HCT116 (cell line): ENCODE measurements at regions not wholly inside any gene's neighbourhood (a gene's known extent, or its start where the extent isn't known, plus 50 kb on each side); places are given as distances from the start of the nearest gene placed in this dataset.

Experiments
- POLR2A ChIP-seq: IDR thresholded peaks from 2 replicates; pipeline ENCODE4 v1.7.0; 2011; ENCODE audit warnings: borderline replicate concordance; ENCODE audit not compliant: insufficient read depth, insufficient read length; ENCODE audit errors: extremely low read depth
- RAD21 ChIP-seq: IDR thresholded peaks from 2 replicates; pipeline ENCODE4 v1.6.1; 2012; ENCODE audit warnings: low read depth, mild to moderate bottlenecking
- YY1 ChIP-seq: IDR thresholded peaks from 2 replicates; pipeline ENCODE4 v1.6.1; 2011; ENCODE audit warnings: low read length, low read depth, moderate library complexity, mild to moderate bottlenecking; ENCODE audit not compliant: insufficient replicate concordance; ENCODE audit errors: extremely low read depth
- TF ChIP-seq, protein P1 (sequence below), 3 experiments: fragments of 200-600 bp in 1 of 3; sonication (generic) in 1 of 3; IDR thresholded peaks in 2 of 3; conservative IDR thresholded peaks in 1 of 3; 2 replicates each; pipeline ENCODE4 v1.5.1; 2012 to 2017; ENCODE audit warnings: low read depth in 2 of 3, low read length in 2 of 3, antibody characterized with exemption in 1 of 3, borderline replicate concordance in 1 of 3, control low read depth in 1 of 3, mild to moderate bottlenecking in 1 of 3, mixed read lengths in 1 of 3, mixed run types in 1 of 3, moderate library complexity in 1 of 3; ENCODE audit not compliant: insufficient read depth in 1 of 3
- TF ChIP-seq, protein P2 (sequence below): IDR thresholded peaks from 2 replicates; pipeline ENCODE4 v1.6.1; 2012

DNA sequence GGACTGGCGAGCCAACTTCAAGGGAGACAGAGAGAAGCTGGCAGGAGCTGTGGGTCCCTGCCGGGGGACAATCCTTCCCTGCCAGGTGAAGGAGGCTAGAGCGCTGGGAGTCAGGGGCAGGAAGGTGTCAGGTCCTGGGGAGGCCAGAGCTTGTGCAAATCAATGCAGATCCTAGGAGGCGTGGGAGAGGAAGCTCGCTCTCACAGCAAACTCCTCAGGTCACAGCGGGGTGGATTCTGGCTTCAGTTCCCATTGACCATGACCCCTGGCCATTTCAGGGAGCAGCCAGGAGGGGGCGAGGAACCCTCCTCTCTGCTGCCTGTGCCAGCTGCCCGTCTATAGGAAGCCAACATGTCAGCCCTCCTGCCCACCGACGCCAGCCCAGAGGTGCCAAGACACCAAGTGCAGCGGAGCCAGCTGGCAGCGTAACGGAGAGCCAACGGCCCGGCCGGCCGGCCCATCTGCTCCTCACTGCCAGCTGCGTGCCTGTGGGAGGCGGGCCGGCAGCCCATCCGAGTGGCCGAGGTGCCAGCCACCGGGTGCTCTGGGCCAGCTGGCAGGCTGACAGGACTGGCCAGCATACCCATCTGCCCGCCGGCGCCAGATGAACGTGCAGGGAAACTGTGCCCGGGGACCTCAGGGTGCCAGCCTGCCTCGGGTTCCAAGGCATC is 374.8 kb downstream of the MIAT start:
- TF ChIP-seq POLR2A (no peak), YY1 (no peak), RAD21 (no peak)
- TF ChIP-seq, protein P1, sequence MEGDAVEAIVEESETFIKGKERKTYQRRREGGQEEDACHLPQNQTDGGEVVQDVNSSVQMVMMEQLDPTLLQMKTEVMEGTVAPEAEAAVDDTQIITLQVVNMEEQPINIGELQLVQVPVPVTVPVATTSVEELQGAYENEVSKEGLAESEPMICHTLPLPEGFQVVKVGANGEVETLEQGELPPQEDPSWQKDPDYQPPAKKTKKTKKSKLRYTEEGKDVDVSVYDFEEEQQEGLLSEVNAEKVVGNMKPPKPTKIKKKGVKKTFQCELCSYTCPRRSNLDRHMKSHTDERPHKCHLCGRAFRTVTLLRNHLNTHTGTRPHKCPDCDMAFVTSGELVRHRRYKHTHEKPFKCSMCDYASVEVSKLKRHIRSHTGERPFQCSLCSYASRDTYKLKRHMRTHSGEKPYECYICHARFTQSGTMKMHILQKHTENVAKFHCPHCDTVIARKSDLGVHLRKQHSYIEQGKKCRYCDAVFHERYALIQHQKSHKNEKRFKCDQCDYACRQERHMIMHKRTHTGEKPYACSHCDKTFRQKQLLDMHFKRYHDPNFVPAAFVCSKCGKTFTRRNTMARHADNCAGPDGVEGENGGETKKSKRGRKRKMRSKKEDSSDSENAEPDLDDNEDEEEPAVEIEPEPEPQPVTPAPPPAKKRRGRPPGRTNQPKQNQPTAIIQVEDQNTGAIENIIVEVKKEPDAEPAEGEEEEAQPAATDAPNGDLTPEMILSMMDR (IDR thresholded peaks at IDR 0.05 in 2 of 3, conservative IDR thresholded peaks at IDR 0.05 in 1 of 3; ENCODE audit: borderline replicate concordance in 1 of 3, insufficient read depth in 1 of 3, low read depth in 2 of 3, low read length in 2 of 3) = peak in 2 of 3 experiments; percentile 17 to 35; a peak in 3 of 6 replicates
- TF ChIP-seq, protein P2, sequence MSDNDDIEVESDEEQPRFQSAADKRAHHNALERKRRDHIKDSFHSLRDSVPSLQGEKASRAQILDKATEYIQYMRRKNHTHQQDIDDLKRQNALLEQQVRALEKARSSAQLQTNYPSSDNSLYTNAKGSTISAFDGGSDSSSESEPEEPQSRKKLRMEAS = no peak
